Stimulated activated CD8-positive, alpha-beta memory T cell treated with anti-CD3 and anti-CD28 coated beads, Interleukin-4, amount 100 ng/mL, for 48 hours (primary cell): ENCODE measurements at regions not wholly inside any gene's neighbourhood (a gene's known extent, or its start where the extent isn't known, plus 50 kb on each side); places are given as distances from the start of the nearest gene placed in this dataset.
A peak's percentile ranks its signal among the peaks of the same experiment; 100 is the strongest.

Experiments used
- DNase-seq: peaks from one replicate; pipeline ENCODE4 v3.0.0-alpha.2; 2020

- DNase-seq, result no peak
Observed at GRCh38 chr4:54986095-54986846, 139.1 kb downstream of the KDR start.

GRCh38 chr4:54976682-54977081 lies 148.7 kb downstream of the KDR start:
- no peak for DNase-seq

- no peak for DNase-seq
Observed at GRCh38 chr4:54976031-54976430, 149.4 kb downstream of the KDR start.

- no peak for DNase-seq
Observed at GRCh38 chr4:54973784-54974183, 151.6 kb downstream of the KDR start.

- no peak for DNase-seq
Observed at GRCh38 chr4:54971474-54971950, 153.9 kb downstream of the KDR start.

GRCh38 chr4:54967289-54967688 lies 158.1 kb downstream of the KDR start:
- DNase-seq, result no peak

- DNase-seq, result no peak
Observed at GRCh38 chr4:54961357-54961975, 163.9 kb downstream of the KDR start.

GRCh38 chr4:54959651-54960116 lies 165.7 kb downstream of the KDR start:
- DNase-seq, result no peak

GRCh38 chr4:54959131-54959530 lies 166.3 kb downstream of the KDR start:
- DNase-seq, result no peak

GRCh38 chr4:54958236-54958635 lies 167.2 kb downstream of the KDR start:
- DNase-seq, result no peak

GRCh38 chr4:54954656-54955388 lies 170.6 kb downstream of the KDR start:
- DNase-seq, result no peak

- DNase-seq, result no peak
Observed at GRCh38 chr4:54946741-54947140, 178.7 kb downstream of the KDR start.

GRCh38 chr4:54945838-54946237 lies 179.6 kb downstream of the KDR start:
- no peak for DNase-seq

GRCh38 chr4:54942721-54943120 lies 182.7 kb downstream of the KDR start:
- DNase-seq, result no peak

- no peak for DNase-seq
Observed at GRCh38 chr4:54941994-54942552, 183.3 kb downstream of the KDR start.

GRCh38 chr4:54940996-54941865 lies 184.2 kb downstream of the KDR start:
- DNase-seq, result peak; percentile 29

GRCh38 chr4:54937501-54937900 lies 187.9 kb downstream of the KDR start:
- DNase-seq, result no peak

- no peak for DNase-seq
Observed at GRCh38 chr4:54933579-54933978, 191.8 kb downstream of the KDR start.

- no peak for DNase-seq
Observed at GRCh38 chr4:54930226-54930625, 195.2 kb downstream of the KDR start.

GRCh38 chr4:54929459-54929858 lies 195.9 kb downstream of the KDR start:
- no peak for DNase-seq

- DNase-seq, result no peak
Observed at GRCh38 chr4:54924891-54925290, 200.5 kb downstream of the KDR start.

- no peak for DNase-seq
Observed at GRCh38 chr4:54915276-54915675, 210.1 kb downstream of the KDR start.
